ENCODE measurements at regions not wholly inside any gene's neighbourhood (a gene's known extent, or its start where the extent isn't known, plus 50 kb on each side); places are given as distances from the start of the nearest gene placed in this dataset.

- no peak for DNase-seq (ENCODE audit: low spot score)
- Histone ChIP-seq H3K4me1 (ENCODE audit: insufficient read depth, low read length, poor library complexity, severe bottlenecking) (no peaks in the 10 kb centered on the region), H3K4me3 (ENCODE audit: low read depth, low read length, poor library complexity, severe bottlenecking) (no peak overlapping the region), H3K36me3 (ENCODE audit: insufficient read depth, low read length) (no peaks in the 10 kb centered on the region), H4K20me1 (ENCODE audit: insufficient read depth, low read length) (no peaks in the 10 kb centered on the region), H3K4me2 (ENCODE audit: low read length) (no peak overlapping the region), H2AFZ (ENCODE audit: low read length) (no peak overlapping the region), H3K79me2 (ENCODE audit: insufficient read depth, low read depth, low read length) (no peaks in the 10 kb centered on the region), H3K27ac (ENCODE audit: low read depth, low read length, poor library complexity, severe bottlenecking) (no peak overlapping the region), H3K9me2 (ENCODE audit: insufficient read depth, low read length) (no peaks in the 10 kb centered on the region; the same call in 1 of the 2 replicates), H3K9me3 (ENCODE audit: low read length) (no peaks in the 10 kb centered on the region)
- ChIA-PET POLR2A (interaction anchor here (0.7 kb wide), 1 partner anchor 140 kb away, joined by 4 read pairs; no protein-coding TSS in a partner anchor), CTCF (ENCODE audit: unreplicated experiment) (no interaction called here)
- no TSS peak for BruUV-seq (replicated peaks)
- TF ChIP-seq CTCF (conservative IDR thresholded peaks at IDR 0.05; ENCODE audit: low read length) (no peak), EZH2phosphoT487 (IDR thresholded peaks at IDR 0.05; ENCODE audit: borderline replicate concordance, low read depth, low read length) (no peak)
- intact Hi-C loops (cut with micrococcal nuclease; ENCODE audit: unreplicated experiment): no loop called here
These were observed 1354.9 kb upstream of the TMEFF2 start for GRCh38 chr2:193549661-193550060.

- intact Hi-C loops (cut with micrococcal nuclease; ENCODE audit: unreplicated experiment): no loop called here
- no peaks in the 10 kb centered on the region for H3K9me3 ChIP-seq (ENCODE audit: low read length)
- H4K20me1 ChIP-seq (ENCODE audit: insufficient read depth, low read length): no peaks in the 10 kb centered on the region
- H3K9me2 ChIP-seq (ENCODE audit: insufficient read depth, low read length): no peaks in the 10 kb centered on the region; the same call in 1 of the 2 replicates
- BruUV-seq (replicated peaks): no TSS peak
- H3K4me1 ChIP-seq (ENCODE audit: insufficient read depth, low read length, poor library complexity, severe bottlenecking): peaks cover 14% of the 10 kb centered on the region
- H3K4me2 ChIP-seq (ENCODE audit: low read length): no peak overlapping the region
- DNase-seq (ENCODE audit: low spot score): peak; percentile 53
- no peak overlapping the region for H3K4me3 ChIP-seq (ENCODE audit: low read depth, low read length, poor library complexity, severe bottlenecking)
- no peak overlapping the region for H2AFZ ChIP-seq (ENCODE audit: low read length)
- no peaks in the 10 kb centered on the region for H3K36me3 ChIP-seq (ENCODE audit: insufficient read depth, low read length)
- no peaks in the 10 kb centered on the region for H3K79me2 ChIP-seq (ENCODE audit: insufficient read depth, low read depth, low read length)
- H3K27ac ChIP-seq (ENCODE audit: low read depth, low read length, poor library complexity, severe bottlenecking): no peak overlapping the region
- POLR2A ChIA-PET: no interaction called here
- TF ChIP-seq CTCF (conservative IDR thresholded peaks at IDR 0.05; ENCODE audit: low read length): no peak
- TF ChIP-seq EZH2phosphoT487 (IDR thresholded peaks at IDR 0.05; ENCODE audit: borderline replicate concordance, low read depth, low read length): no peak
- CTCF ChIA-PET (ENCODE audit: unreplicated experiment): no interaction called here
These were observed 1348.0 kb upstream of the TMEFF2 start for GRCh38 chr2:193542762-193543161.

GRCh38 chr2:193539188-193539587 lies 1344.5 kb upstream of the TMEFF2 start:
- ChIA-PET POLR2A (interaction anchor here (0.6 kb wide), 1 partner anchor 14 kb away, joined by 3 read pairs; no protein-coding TSS in a partner anchor), CTCF (ENCODE audit: unreplicated experiment) (no interaction called here)
- no peak overlapping the region for H3K27ac ChIP-seq (ENCODE audit: low read depth, low read length, poor library complexity, severe bottlenecking)
- TF ChIP-seq CTCF (conservative IDR thresholded peaks at IDR 0.05; ENCODE audit: low read length): no peak
- TF ChIP-seq EZH2phosphoT487 (IDR thresholded peaks at IDR 0.05; ENCODE audit: borderline replicate concordance, low read depth, low read length): no peak
- no TSS peak for BruUV-seq (replicated peaks)
- intact Hi-C loops (cut with micrococcal nuclease; ENCODE audit: unreplicated experiment): no loop called here
- H3K4me2 ChIP-seq (ENCODE audit: low read length): no peak overlapping the region
- no peaks in the 10 kb centered on the region for H4K20me1 ChIP-seq (ENCODE audit: insufficient read depth, low read length)
- DNase-seq (ENCODE audit: low spot score): no peak
- no peaks in the 10 kb centered on the region for H3K36me3 ChIP-seq (ENCODE audit: insufficient read depth, low read length)
- no peaks in the 10 kb centered on the region for H3K9me3 ChIP-seq (ENCODE audit: low read length)
- no peak overlapping the region for H3K4me3 ChIP-seq (ENCODE audit: low read depth, low read length, poor library complexity, severe bottlenecking)
- H3K9me2 ChIP-seq (ENCODE audit: insufficient read depth, low read length): no peaks in the 10 kb centered on the region; the same call in 1 of the 2 replicates
- 0 out of 2 replicates have a peak overlapping the region, but pooled peaks have one; percentile 9 for H2AFZ ChIP-seq (ENCODE audit: low read length)
- H3K79me2 ChIP-seq (ENCODE audit: insufficient read depth, low read depth, low read length): no peaks in the 10 kb centered on the region
- peaks cover 14% of the 10 kb centered on the region for H3K4me1 ChIP-seq (ENCODE audit: insufficient read depth, low read length, poor library complexity, severe bottlenecking)
